ENCODE measurements at regions not wholly inside any gene's neighbourhood (a gene's known extent, or its start where the extent isn't known, plus 50 kb on each side); places are given as distances from the start of the nearest gene placed in this dataset.
A peak's percentile ranks its signal among the peaks of the same experiment; 100 is the strongest.

DNA sequence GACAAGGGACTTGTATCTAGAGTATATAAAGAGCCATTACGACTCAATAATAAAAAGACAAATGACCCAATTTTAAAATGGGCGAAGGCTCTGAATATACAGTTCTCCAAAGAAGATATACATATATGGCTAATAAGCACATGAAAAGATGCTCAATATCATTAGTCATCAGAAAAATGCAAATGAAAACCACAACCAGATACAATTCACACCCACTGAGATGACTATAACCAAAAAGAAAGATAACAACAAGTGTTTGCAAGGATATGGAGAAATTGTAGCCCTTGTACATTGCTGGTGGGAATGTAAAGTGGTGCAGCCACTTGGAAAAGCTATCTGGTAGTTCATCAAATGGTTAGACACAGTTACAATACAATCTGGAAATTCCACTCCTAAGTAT, 96.3 kb downstream of the TRIM29 start:
- Mint-ChIP-seq H3K27ac (no peak overlapping the region), H3K36me3 (ENCODE audit: low read depth) (no peaks in the 10 kb centered on the region), H3K4me3 (no peak overlapping the region), H3K9me3 (peaks cover 6% of the 10 kb centered on the region), H3K4me1 (no peaks in the 10 kb centered on the region), H3K27me3 (peaks cover 15% of the 10 kb centered on the region)
- no peak for DNase-seq
- CTCF ChIA-PET = no interaction called here
- POLR2A ChIA-PET = no interaction called here

DNA sequence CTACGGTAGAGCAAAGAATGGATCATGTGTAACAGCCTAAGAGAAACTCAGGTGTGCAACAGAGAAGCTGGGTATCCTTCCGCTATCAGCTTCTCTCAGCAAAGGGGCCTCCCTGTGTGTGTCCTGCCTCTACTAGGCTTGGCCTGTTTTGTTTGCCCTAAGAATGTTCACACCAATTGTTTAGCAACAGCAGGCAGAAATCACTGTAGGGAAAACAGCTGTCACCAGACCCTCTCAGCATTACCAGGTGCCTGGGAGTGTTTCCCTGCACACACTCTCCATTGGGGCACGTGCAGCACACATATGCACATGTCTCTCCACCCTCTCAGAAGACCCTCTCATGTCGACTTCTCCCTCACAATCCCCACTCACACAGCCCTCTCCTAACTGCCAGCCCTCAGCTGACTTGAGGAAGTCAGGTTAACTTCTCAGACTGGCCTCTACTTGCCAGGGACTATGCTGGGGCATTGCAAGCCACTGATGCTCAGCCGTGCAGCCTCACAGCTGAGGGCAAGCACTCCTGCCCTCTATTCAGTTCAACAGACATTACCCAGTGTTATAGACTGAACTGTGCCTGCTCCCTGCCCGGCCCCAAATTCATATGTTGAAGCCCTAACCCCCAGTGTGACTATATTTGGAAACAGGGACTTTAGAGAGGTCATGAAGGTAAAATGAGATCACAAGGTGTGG, 97.6 kb downstream of the TRIM29 start:
- H3K9me3 Mint-ChIP-seq = no peaks in the 10 kb centered on the region
- DNase-seq = no peak
- ChIA-PET POLR2A (no interaction called here), CTCF (no interaction called here)
- no peaks in the 10 kb centered on the region for H3K36me3 Mint-ChIP-seq (ENCODE audit: low read depth)
- H3K4me3 Mint-ChIP-seq = no peak overlapping the region
- peaks cover 10% of the 10 kb centered on the region for H3K27me3 Mint-ChIP-seq
- H3K27ac Mint-ChIP-seq = no peak overlapping the region
- no peaks in the 10 kb centered on the region for H3K4me1 Mint-ChIP-seq

DNA sequence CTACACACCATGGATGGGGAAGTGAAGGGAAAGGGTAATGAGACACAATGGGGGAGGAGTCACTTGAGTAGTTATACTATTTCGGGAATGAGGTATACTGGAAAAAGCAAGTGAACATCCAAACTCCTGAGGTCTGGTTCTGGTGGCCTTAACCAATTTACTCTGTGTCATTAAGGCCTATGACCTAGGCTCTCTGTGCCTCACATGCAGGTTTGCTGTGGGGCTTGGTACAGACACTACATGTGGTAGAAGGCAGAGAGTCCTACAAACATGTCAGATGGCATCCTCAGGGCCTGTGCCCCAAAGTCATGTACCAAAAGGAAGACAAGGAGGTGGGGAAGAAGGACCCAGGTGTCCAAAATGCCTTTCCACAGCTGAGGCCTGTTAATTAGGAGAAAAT, 98.9 kb downstream of the TRIM29 start:
- CTCF ChIA-PET = no interaction called here
- peaks cover 10% of the 10 kb centered on the region for H3K27me3 Mint-ChIP-seq
- POLR2A ChIA-PET = no interaction called here
- no peaks in the 10 kb centered on the region for H3K4me1 Mint-ChIP-seq
- no peaks in the 10 kb centered on the region for H3K9me3 Mint-ChIP-seq
- DNase-seq = no peak
- no peak overlapping the region for H3K27ac Mint-ChIP-seq
- H3K4me3 Mint-ChIP-seq = no peak overlapping the region
- no peaks in the 10 kb centered on the region for H3K36me3 Mint-ChIP-seq (ENCODE audit: low read depth)

DNA sequence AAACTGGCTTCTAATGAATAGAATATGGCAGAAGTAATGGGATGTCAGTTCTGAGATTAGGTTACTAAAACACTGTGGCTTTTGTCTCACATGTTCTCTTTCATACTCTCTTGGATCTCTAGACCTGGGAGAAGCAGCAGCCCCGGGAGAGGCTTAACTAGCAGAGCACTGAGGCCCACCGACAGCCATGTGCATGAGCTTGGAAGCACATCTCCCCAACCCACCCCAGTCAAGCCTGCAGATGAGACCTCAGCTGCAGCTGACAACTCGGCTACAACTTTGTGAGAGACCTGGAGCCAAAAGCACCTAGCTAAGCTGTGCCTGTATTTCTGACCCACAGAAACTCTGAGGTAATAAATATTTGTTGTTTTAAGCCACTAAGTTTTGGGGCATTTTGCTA, 100.8 kb downstream of the TRIM29 start:
- DNase-seq = no peak
- Mint-ChIP-seq H3K27me3 (peaks cover 8% of the 10 kb centered on the region), H3K9me3 (no peaks in the 10 kb centered on the region), H3K36me3 (ENCODE audit: low read depth) (no peaks in the 10 kb centered on the region), H3K4me3 (no peak overlapping the region), H3K4me1 (no peaks in the 10 kb centered on the region), H3K27ac (no peak overlapping the region)
- ChIA-PET POLR2A (no interaction called here), CTCF (interaction anchor here (0.6 kb wide), 1 partner anchor 384 kb away, joined by 5 read pairs; no protein-coding TSS in a partner anchor)

DNA sequence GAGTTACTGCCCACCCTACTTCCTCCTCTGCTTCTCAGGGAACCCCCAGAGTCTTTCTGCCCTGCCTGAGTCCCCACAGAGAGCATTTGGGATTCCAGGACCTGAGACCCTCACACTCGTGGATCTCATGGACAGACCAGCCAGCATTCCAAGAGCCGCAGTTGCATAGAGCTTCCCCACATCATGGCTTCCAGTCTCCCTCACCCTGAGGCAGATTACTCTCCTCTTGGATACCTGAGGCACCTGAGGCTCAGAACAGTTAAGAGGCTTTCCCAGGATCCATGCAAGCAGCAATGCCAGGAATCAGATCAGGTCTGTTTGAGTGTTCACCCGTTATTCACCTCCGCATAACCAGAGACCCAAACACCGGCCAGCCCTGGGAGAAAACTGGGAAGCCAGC, 102.2 kb downstream of the TRIM29 start:
- DNase-seq = no peak
- ChIA-PET CTCF (no interaction called here), POLR2A (no interaction called here)
- Mint-ChIP-seq H3K36me3 (ENCODE audit: low read depth) (no peaks in the 10 kb centered on the region), H3K4me1 (no peaks in the 10 kb centered on the region), H3K9me3 (no peaks in the 10 kb centered on the region), H3K4me3 (no peak overlapping the region), H3K27ac (no peak overlapping the region), H3K27me3 (peaks cover 3% of the 10 kb centered on the region)

DNA sequence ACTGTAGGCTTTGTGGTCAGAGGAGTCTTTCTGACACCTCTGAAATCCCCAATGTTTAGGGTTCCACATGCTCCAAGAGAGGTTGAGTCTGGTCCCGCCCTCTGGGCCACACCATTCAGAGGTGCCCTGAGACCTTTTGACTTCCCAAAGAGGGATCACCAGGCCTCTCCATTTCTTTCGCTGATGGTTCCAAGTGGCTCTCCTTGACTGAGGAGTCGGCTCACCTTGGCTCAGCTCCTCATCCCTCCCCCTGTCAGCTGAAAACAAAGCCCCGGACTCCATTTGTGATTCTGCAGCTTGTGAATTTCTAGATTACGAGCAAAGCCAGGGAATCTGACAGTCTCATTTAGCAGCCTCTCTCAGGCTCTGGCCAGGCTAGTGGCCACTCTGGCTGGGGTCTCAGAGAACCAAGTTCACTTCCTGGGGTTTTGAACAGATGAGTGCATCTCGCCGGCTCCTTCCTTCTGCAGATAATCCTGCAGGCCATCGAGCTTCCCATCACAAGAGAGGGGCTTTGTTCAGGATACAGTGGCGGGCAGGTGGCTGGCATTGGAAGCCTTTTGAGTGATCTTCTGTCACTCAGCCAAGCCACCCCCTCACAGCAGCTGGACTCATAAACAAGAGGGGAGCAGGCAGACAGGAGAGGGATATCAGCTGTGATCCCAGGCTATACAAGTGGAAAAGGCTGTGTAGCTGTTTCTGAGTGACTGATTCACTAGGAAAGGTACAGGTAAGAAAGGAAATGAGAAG, 102.9 kb downstream of the TRIM29 start:
- Mint-ChIP-seq H3K9me3 (no peaks in the 10 kb centered on the region), H3K4me3 (no peak overlapping the region), H3K36me3 (ENCODE audit: low read depth) (no peaks in the 10 kb centered on the region), H3K4me1 (no peaks in the 10 kb centered on the region), H3K27ac (no peak overlapping the region), H3K27me3 (peaks cover 3% of the 10 kb centered on the region)
- POLR2A ChIA-PET = no interaction called here
- DNase-seq = no peak
- CTCF ChIA-PET = no interaction called here

DNA sequence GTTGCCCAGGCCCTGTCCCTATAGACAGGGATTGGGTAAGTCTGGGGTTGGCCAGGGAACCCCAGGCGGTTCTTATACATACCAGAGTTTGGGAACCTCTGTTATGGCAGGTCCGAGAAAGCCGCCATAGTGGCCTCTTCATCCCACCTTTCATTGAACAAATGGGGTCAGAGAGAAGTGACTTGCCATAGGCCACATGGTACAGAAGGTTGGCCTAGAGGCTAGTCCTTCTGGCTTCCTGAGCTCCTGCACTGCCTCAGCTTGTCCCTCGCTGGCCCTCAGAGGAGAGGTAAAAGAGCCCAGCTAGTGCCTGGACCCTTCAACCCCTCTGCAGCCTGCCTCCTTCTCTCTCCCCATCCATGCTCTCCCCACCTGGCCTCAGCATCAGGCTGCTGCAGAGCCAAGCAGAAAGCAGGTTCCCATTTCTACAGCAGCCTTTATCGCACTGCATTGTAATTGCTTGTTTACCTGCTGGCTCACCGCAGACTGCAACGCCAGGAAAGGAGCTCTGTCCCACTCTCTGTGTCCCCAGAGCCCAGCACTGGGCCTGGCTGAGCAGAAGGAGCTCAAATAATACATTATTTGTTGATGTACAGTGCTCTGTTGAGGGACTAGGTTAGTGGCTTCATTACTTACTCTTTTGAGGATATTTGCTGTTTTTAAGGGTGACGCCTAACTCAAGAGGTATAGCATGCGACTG, 103.6 kb downstream of the TRIM29 start:
- CTCF ChIA-PET = no interaction called here
- Mint-ChIP-seq H3K9me3 (no peaks in the 10 kb centered on the region), H3K36me3 (ENCODE audit: low read depth) (no peaks in the 10 kb centered on the region), H3K4me3 (no peak overlapping the region), H3K4me1 (no peaks in the 10 kb centered on the region), H3K27ac (no peak overlapping the region), H3K27me3 (no peaks in the 10 kb centered on the region)
- no peak for DNase-seq
- POLR2A ChIA-PET = no interaction called here

DNA sequence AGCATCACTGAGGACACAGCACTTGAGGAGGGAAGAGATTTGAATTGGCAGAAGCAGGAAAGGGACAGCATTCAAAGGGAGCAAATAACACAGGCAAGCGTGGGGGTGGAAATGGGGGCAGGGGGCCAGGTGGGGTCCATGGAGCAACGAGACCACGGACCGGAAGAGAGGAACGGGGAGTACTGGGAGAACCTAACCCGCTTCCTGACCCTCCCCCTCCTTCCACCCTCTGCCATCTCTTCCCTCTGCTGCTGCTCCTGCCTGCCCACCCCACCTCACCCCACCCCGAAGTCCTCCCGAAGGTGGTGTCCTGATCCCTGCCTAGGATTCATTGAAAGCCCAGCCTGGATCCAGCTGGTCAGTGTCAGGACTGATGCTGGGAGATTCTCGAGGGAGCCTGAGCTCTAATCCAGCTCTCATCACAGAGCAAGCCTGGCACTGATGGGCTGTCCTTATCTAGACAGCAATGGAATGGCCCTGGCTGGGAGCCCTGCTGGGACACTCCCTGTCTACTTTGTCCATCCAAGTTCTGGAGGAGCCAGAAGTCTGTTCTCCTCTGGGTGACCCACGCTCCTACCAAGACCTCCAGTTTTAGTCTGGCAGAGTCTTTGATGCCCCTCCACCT, 105.0 kb downstream of the TRIM29 start:
- no peak for DNase-seq
- Mint-ChIP-seq H3K27me3 (no peaks in the 10 kb centered on the region), H3K4me3 (no peak overlapping the region), H3K4me1 (no peaks in the 10 kb centered on the region), H3K36me3 (ENCODE audit: low read depth) (no peaks in the 10 kb centered on the region), H3K27ac (no peak overlapping the region), H3K9me3 (no peaks in the 10 kb centered on the region)
- CTCF ChIA-PET = no interaction called here
- POLR2A ChIA-PET = no interaction called here

DNA sequence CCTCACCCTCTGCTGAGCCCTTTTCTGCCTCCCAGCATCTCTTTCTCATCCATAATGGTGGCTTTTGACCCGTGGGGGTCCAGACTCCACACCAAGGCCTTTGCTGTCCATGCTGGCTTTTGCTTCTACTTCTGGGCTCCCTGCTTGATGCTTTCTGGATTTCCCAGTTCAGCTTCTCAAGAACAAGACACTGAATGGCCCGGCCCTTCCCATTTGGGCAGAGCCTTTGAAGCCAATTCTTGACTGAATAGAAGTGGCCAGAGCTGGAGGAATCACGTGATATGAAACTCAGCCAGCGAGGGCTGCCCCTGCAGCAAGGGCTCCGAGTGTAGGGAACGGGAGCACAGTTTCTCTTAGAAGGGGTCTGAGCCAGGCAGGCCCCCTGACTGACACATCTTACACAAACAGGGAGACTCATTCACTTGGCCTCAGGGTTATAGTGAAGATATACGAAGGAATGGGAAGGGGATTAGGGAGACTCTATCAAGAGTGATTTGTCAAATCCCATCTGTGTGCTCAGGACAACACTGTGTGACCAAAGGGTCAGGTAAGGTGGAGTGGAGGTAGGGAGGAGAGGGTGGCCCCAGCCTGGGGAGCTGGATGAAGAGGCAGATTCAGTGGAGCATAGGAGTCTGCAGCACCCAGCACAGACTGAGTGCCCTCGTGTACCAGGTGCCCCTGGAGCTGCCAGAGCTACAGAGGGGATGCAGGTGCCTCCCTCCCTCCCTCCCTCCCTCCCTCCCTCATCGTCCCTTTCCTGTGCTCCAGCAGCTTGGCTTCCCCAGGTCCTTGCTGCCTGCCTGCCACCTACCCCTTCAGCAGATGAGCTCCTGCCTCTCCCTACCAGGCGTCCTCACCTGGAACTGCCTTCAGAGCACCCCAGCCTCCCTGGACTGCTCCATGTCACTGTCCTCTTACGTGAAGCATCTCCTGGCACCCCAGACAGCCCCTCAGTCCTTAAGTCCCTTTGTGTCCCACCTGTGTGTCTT, 106.0 kb downstream of the TRIM29 start:
- CTCF ChIA-PET = no interaction called here
- H3K27me3 Mint-ChIP-seq = no peaks in the 10 kb centered on the region
- POLR2A ChIA-PET = no interaction called here
- H3K4me1 Mint-ChIP-seq = no peaks in the 10 kb centered on the region
- no peaks in the 10 kb centered on the region for H3K9me3 Mint-ChIP-seq
- H3K27ac Mint-ChIP-seq = no peak overlapping the region
- H3K36me3 Mint-ChIP-seq (ENCODE audit: low read depth) = no peaks in the 10 kb centered on the region
- no peak overlapping the region for H3K4me3 Mint-ChIP-seq
- no peak for DNase-seq

DNA sequence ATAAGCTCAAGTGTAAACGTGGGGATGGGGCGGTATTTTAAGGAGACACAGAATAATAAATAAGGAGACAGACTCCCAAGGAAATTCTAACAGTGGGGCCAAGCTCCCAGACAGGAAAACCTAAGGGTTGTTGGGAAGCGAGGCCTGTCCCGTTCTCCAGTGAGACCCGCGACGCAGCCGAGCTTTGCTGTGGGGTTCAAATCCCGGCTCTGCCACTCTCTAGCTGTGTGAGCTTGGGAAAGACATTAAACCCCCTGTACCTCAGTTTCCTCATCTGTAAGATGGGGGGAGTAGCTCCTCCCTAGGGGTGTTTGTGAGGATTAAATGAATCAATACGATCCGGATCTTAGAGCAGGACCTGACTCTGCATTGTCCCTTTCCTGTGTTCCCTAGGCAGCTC, 106.8 kb downstream of the TRIM29 start:
- Mint-ChIP-seq H3K4me3 (no peak overlapping the region), H3K4me1 (no peaks in the 10 kb centered on the region), H3K27me3 (no peaks in the 10 kb centered on the region), H3K36me3 (ENCODE audit: low read depth) (no peaks in the 10 kb centered on the region), H3K9me3 (no peaks in the 10 kb centered on the region), H3K27ac (no peak overlapping the region)
- POLR2A ChIA-PET = no interaction called here
- CTCF ChIA-PET = no interaction called here
- no peak for DNase-seq

DNA sequence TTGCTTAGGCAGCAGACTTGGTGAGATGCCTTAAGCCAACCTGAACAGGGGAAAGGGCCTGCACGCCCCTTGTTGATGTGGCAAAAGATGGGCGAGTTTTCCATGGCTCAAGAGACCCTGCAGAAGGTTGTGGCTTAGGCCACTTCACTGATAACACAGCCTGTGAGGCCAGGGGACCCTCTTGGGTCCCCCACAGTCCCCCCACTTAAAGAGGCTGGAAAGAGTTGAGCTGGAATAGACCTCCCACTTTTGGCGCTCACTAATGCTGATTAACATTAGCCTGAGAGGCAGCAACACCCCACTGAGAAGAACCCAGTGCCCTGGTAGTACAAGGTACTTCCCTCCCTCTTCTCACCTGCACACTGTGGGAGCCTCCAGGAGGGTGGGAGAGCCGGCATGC, 107.5 kb downstream of the TRIM29 start:
- H3K4me1 Mint-ChIP-seq = no peaks in the 10 kb centered on the region
- H3K27ac Mint-ChIP-seq = no peak overlapping the region
- H3K27me3 Mint-ChIP-seq = no peaks in the 10 kb centered on the region
- no peaks in the 10 kb centered on the region for H3K9me3 Mint-ChIP-seq
- no peak for DNase-seq
- POLR2A ChIA-PET = no interaction called here
- CTCF ChIA-PET = no interaction called here
- no peaks in the 10 kb centered on the region for H3K36me3 Mint-ChIP-seq (ENCODE audit: low read depth)
- no peak overlapping the region for H3K4me3 Mint-ChIP-seq

DNA sequence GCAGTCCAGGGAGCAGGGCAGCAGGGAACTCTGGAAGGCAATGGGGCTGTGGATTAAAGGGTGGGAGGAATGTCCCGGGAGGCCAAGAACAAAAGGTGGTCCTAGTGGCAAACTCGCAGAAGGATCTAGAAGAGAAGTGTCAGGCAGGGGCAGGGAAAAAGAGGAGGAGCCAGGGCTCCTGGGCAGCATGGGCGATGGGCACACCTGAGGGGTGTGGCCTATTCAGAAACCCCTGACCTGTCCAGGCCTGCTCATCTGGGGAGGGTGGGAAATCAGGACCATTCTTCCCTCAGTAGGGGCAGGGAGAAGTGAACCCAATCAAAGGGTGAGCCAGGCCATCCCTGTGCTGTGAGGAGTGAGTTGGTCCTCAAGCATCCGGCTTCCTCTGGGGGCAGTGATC, 108.6 kb downstream of the TRIM29 start:
- no peak for DNase-seq
- Mint-ChIP-seq H3K27ac (peak overlapping the region; percentile 25), H3K4me1 (no peaks in the 10 kb centered on the region), H3K36me3 (ENCODE audit: low read depth) (no peaks in the 10 kb centered on the region), H3K9me3 (no peaks in the 10 kb centered on the region), H3K27me3 (no peaks in the 10 kb centered on the region), H3K4me3 (no peak overlapping the region)
- ChIA-PET POLR2A (no interaction called here), CTCF (no interaction called here)

DNA sequence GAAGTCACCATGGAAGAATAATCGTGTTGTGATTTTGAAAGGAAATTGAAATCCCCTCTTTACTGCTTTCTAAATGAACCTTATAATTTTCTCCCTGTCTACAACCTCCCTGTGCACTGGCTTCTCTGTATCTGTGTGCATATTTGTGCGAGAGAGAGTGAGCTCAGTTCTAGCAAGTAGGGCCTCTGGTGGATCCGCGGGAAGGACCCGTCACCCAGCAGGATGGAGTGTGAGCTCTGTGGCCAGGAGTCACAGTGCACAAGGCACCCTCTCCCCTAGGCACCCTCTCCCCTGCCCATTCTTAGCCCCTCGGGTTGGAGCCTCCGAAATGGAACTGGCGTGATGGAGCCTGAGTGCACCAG, 109.0 kb downstream of the TRIM29 start:
- H3K4me3 Mint-ChIP-seq = no peak overlapping the region
- no peaks in the 10 kb centered on the region for H3K9me3 Mint-ChIP-seq
- ChIA-PET CTCF (no interaction called here), POLR2A (no interaction called here)
- DNase-seq = no peak
- H3K4me1 Mint-ChIP-seq = no peaks in the 10 kb centered on the region
- no peaks in the 10 kb centered on the region for H3K36me3 Mint-ChIP-seq (ENCODE audit: low read depth)
- peaks cover under 1% of the 10 kb centered on the region for H3K27me3 Mint-ChIP-seq
- H3K27ac Mint-ChIP-seq = peak overlapping the region; percentile 25
